Large intestine (tissue), 3 donors: ENCODE measurements at regions not wholly inside any gene's neighbourhood (a gene's known extent, or its start where the extent isn't known, plus 50 kb on each side); places are given as distances from the start of the nearest gene placed in this dataset.
"Not testable (repeated sequence)": the region's sequence is repeated elsewhere in the genome, so short reads cannot be mapped to it uniquely, and the experiment has no call there.

Source experiments
- DNase-seq, 2 donors: peaks; one replicate each; pipeline versions ENCODE4 v3.0.0 to v3.0.0-alpha.2; 2013
- H3K27ac ChIP-seq: one replicate; pipeline ENCODE4 v1.5.1; 2013; ENCODE audit warnings: low read length
- H3K27me3 ChIP-seq: 2 replicates; pipeline ENCODE4 v1.6.1; 2013; ENCODE audit warnings: low read length; ENCODE audit not compliant: control insufficient read depth, insufficient read depth
- H3K36me3 ChIP-seq: 2 replicates; pipeline ENCODE4 v1.6.1; 2013; ENCODE audit warnings: low read length; ENCODE audit not compliant: control insufficient read depth, insufficient read depth
- H3K4me1 ChIP-seq: one replicate; pipeline ENCODE4 v1.6.1; 2013; ENCODE audit warnings: low read length; ENCODE audit not compliant: control insufficient read depth, insufficient read depth
- H3K4me3 ChIP-seq: one replicate; pipeline ENCODE4 v1.5.1; 2013; ENCODE audit warnings: low read length
- H3K9me3 ChIP-seq: one replicate; pipeline ENCODE4 v1.6.1; 2013; ENCODE audit warnings: mild to moderate bottlenecking, low read depth, low read length, moderate library complexity; ENCODE audit not compliant: control insufficient read depth
- whole genome bisulfite sequencing: methylation state at CpG from one replicate; pipeline ENCODE4 v1.1.5; 2013; ENCODE audit warnings: low lambda C conversion rate; ENCODE audit not compliant: insufficient coverage; 5-methylcytosine and 5-hydroxymethylcytosine counted together

DNA sequence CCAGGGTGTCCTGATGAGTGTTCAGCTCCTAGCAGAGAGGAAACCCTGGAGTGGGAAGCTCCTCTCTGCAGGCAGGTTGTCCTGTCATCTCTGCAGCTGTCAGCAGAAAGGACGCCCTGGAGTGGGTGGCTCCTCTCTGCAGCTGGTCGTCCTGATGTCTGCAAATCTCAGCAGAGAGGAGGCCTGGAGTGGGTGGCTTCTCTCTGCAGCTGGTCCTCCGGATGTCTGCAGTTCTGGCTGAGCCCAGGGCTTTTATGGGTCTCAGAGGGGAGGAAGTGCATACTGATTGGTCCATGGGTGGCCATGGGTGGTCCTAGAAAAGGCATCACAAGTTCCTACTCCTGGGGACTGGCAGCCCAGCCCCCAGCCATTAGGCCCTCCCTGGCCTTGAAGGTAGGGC is 102.6 kb upstream of the BNIP2 start:
- H3K36me3 ChIP-seq = no peaks in the 10 kb centered on the region
- no peak overlapping the region for H3K4me3 ChIP-seq
- H3K4me1 ChIP-seq = no peaks in the 10 kb centered on the region
- peaks cover 7% of the 10 kb centered on the region for H3K27me3 ChIP-seq
- no CpG with 5 or more reads among the region's 3 CpGs for WGBS
- H3K9me3 ChIP-seq = no peaks in the 10 kb centered on the region
- no peak overlapping the region for H3K27ac ChIP-seq
- no peak for DNase-seq

DNA sequence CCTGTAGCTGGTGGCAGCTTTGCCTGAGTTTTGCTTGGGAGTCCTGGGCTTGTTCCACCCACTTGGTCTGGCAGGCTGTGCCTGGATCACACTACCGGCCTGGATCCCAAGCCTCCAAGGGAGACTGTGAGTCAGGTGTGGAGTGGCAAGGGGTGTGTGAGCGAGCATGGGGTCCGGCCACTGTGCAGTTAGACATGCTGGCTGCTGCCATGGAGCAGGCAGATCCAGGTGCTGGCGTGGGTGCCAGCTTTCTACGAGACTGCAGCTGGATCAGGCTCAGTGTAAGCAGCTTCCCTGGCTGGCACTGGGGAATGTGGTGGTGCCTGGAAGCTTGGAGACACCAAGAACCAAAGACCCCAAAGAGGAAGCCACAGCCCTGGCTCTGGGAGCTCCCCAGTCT is 102.0 kb upstream of the BNIP2 start:
- H3K27me3 ChIP-seq = peaks cover 7% of the 10 kb centered on the region
- no peaks in the 10 kb centered on the region for H3K9me3 ChIP-seq
- no peak overlapping the region for H3K4me3 ChIP-seq
- H3K27ac ChIP-seq = no peak overlapping the region
- no peak for DNase-seq
- WGBS = no CpG with 5 or more reads among the region's 5 CpGs
- no peaks in the 10 kb centered on the region for H3K4me1 ChIP-seq
- no peaks in the 10 kb centered on the region for H3K36me3 ChIP-seq

GRCh38 chr15:59786466-59786865 is 97.3 kb upstream of the BNIP2 start:
- H3K27me3 ChIP-seq, H3K9me3 ChIP-seq, H3K27ac ChIP-seq, DNase-seq, H3K4me1 ChIP-seq, H3K36me3 ChIP-seq, H3K4me3 ChIP-seq: not testable (repeated sequence)
- WGBS = no CpG with 5 or more reads among the region's 3 CpGs

DNA sequence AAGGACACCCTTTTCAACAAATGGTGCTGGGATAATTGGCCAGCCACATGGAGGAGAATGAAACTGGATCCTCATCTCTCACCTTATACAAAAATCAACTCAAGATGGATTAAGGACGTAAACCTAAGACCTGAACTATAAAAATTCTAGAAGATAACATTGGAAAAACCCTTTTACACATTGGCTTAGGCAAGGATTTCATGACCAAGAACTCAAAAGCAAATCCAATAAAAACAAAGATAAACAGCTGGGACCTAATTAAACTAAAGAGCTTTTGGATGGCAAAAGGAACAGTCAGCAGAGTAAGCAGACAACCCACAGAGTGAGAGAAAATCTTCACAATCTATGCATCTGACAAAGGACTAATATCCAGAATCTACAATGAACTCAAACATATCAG is 96.9 kb upstream of the BNIP2 start:
- DNase-seq = not testable (repeated sequence)
- no CpG with 5 or more reads among the region's 1 CpG for WGBS

DNA sequence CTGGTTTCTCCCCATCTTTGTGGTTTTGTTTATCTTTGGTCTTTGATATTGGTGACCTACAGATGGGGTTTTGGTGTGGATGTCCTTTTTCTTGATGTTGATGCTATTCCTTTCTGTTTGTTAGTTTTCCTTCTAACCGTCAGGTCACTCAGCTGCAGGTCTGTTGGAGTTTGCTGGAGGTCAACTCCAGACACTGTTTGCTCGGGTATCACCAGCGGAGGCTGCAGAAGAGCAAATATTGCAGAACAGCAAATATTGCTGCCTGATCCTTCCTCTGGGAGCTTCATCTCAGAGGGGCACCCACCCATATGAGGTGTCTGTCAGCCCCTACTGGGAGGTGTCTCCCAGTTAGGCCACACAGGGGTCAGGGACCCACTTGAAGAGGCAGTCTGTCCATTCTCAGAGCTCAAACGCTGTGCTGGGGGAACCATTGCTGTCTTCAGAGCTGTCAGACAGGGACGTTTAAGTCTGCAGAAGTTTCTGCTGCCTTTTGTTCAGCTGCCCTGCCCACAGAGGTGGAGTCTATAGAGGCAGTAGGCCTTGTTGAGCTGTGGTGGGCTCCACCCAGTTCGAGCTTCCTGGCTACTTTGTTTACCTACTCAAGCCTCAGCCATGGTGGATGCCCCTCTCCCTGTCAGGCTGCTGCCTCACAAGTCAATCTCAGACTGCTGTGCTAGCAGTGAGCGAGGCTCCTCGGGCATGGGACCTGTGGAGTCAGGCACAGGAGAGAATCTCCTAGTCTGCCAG is 94.8 kb upstream of the BNIP2 start:
- not testable (repeated sequence) for H3K4me1 ChIP-seq, DNase-seq, H3K4me3 ChIP-seq, H3K27ac ChIP-seq, H3K9me3 ChIP-seq, H3K36me3 ChIP-seq, H3K27me3 ChIP-seq
- WGBS = no CpG with 5 or more reads among the region's 8 CpGs

More for the DNA sequence above, 96.9 kb upstream of the BNIP2 start:
- H3K4me3 ChIP-seq, H3K4me1 ChIP-seq, H3K27ac ChIP-seq, H3K36me3 ChIP-seq, H3K9me3 ChIP-seq, H3K27me3 ChIP-seq: not testable (repeated sequence)

DNA sequence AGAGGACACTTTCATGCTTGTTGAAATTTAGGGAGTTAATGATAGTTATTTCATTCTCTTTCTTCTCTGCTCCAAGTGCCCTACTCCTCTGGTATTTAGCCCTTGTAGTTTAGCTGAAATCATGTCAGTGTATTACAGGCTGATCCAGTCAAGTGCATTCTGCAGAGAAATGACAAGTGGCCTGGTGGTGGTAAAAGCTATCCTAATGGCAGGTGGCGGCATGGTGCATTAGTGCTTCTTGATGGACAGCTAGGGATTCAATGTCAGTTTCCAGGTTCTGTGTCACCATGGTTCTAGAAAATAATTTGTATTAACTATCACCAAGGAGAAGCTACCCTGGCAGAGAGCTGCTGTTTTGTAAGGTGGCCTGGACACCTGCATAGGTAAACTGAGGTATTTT is 90.0 kb upstream of the BNIP2 start:
- no peak overlapping the region for H3K4me3 ChIP-seq
- H3K9me3 ChIP-seq = no peaks in the 10 kb centered on the region
- no peak overlapping the region for H3K27ac ChIP-seq
- no peaks in the 10 kb centered on the region for H3K27me3 ChIP-seq
- H3K36me3 ChIP-seq = no peaks in the 10 kb centered on the region
- H3K4me1 ChIP-seq = no peaks in the 10 kb centered on the region
- no peak for DNase-seq
- no CpG with 5 or more reads among the region's 1 CpG for WGBS

DNA sequence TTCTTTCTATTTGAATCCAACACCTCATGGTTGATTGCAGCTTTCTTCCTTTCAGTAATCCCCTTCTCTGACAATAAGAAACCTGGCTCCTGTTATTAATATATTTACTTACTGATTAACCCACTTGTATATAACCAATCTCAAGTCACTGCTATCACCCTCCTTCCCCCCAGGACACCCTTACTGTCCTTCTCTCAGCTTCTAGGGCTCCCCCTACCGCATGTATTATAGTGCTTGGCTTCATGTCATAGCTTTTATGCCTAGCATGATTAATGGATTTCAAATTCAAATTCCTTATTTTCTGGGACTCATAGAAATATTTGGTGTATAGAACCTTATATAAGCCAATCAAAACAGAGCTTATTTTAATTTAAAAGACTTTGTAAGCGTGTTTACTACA is 75.7 kb upstream of the BNIP2 start:
- DNase-seq = no peak
- Histone ChIP-seq H3K4me1 (no peaks in the 10 kb centered on the region), H3K36me3 (no peaks in the 10 kb centered on the region), H3K27me3 (no peaks in the 10 kb centered on the region), H3K9me3 (no peaks in the 10 kb centered on the region), H3K4me3 (no peak overlapping the region), H3K27ac (no peak overlapping the region)
- 100% methylated on average over 1 of the region's 2 CpGs for WGBS

DNA sequence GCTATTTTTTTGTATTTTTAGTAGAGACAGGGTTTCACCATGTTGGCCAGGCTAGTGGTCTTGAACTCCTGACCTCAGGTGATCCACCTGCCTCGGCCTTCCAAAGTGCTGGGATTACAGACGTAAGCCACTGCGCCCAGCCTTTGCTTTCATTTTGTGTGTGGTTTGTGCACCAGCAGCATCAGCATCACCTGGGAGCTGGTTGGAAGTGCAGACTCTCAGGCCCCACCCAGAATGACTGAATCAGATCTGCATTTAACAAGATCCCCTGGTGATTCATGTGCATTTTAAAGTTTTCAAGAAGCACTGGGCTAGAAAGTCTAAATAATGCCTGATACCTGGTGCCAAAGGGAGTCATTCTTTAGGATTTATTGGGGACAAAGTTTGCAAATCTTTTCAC is 73.4 kb upstream of the BNIP2 start:
- WGBS = no CpG with 5 or more reads among the region's 3 CpGs
- Histone ChIP-seq H3K27ac (no peak overlapping the region), H3K9me3 (no peaks in the 10 kb centered on the region), H3K36me3 (no peaks in the 10 kb centered on the region), H3K27me3 (no peaks in the 10 kb centered on the region), H3K4me1 (no peaks in the 10 kb centered on the region), H3K4me3 (no peak overlapping the region)
- no peak for DNase-seq

- peak overlapping the region; percentile 58 for H3K27ac ChIP-seq
- not testable (repeated sequence) for H3K36me3 ChIP-seq, H3K4me3 ChIP-seq, H3K9me3 ChIP-seq, H3K4me1 ChIP-seq, H3K27me3 ChIP-seq
- DNase-seq = peak; percentile 73 to 82
- no CpG with 5 or more reads among the region's 2 CpGs for WGBS
Observed at GRCh38 chr15:59760256-59760655, 71.1 kb upstream of the BNIP2 start.

DNA sequence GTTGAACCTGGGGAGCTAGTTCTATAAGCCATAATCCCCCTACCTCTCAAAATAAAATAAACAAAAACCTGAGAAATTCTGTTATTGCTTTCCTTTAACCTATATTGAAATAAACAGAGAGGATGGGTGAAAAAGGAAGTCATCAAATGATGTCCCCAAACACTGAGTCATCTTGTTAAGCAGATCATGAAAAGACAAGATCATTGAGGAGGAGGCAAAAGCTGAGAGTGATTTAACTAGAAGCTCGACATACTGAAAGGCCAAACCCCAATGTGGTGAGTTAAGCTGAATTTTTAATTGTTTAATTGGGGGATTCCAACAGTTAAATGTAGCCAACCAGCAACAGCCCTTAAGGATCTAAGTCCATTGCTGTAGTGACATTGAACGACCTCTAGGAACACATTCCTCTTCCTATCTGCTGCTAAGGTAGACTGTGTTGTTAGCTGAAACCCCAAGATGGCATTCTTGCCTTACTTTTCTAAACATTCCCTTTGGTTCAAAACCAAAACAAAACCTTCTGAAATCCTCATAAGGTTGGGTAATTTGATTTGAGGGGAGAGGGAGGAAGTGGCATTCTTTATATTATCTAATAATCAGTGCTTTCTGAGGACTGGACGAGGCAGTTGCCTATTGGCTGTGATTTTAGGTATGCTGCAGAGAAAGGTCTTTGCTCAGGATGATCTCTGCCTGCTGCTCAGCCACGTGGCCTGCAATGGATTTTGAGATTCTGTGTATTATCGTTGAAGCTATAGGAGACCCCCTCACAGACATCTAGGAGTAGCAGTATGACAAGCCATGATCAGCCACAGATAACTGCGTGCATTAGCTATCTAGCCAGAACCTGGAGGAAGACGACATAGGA is 62.7 kb upstream of the BNIP2 start:
- peaks cover 8% of the 10 kb centered on the region for H3K27me3 ChIP-seq
- H3K4me3 ChIP-seq = no peak overlapping the region
- no peak overlapping the region for H3K27ac ChIP-seq
- no peaks in the 10 kb centered on the region for H3K4me1 ChIP-seq
- no peak for DNase-seq
- H3K36me3 ChIP-seq = no peaks in the 10 kb centered on the region
- no CpG with 5 or more reads among the region's 7 CpGs for WGBS
- no peaks in the 10 kb centered on the region for H3K9me3 ChIP-seq
